ENCODE measurements at regions not wholly inside any gene's neighbourhood (a gene's known extent, or its start where the extent isn't known, plus 50 kb on each side); places are given as distances from the start of the nearest gene placed in this dataset.

- H3K9me1 ChIP-seq (ENCODE audit: insufficient read depth, low read length), result no peaks in the 10 kb centered on the region
- no CpG with 5 or more reads among the region's 1 CpG for WGBS, 2 experiments (ENCODE audit: extremely low coverage in 2 of 2, insufficient read length in 1 of 2)
- H2AK9ac ChIP-seq (replicated peaks; ENCODE audit: low read depth, low read length, poor library complexity), result no peak overlapping the region
- H3K4me3 ChIP-seq (ENCODE audit: insufficient read depth, low read depth, low read length), result no peak overlapping the region
- BruUV-seq (replicated peaks), result no TSS peak
- no peak overlapping the region for H2BK15ac ChIP-seq (ENCODE audit: low read depth, low read length)
- DNase-seq, result no peak
- TF ChIP-seq RFX5 (IDR thresholded peaks at IDR 0.05; ENCODE audit: low read depth, low read length), result no peak
- no peak for TF ChIP-seq FOS (IDR thresholded peaks at IDR 0.05; ENCODE audit: low read depth, low read length)
- no peak for TF ChIP-seq ELK1 (IDR thresholded peaks at IDR 0.05; ENCODE audit: borderline replicate concordance, low read depth, low read length)
- TF ChIP-seq CEBPB (IDR thresholded peaks at IDR 0.05; ENCODE audit: low read depth, low read length), result no peak
- TF ChIP-seq MAFK (IDR thresholded peaks at IDR 0.05; ENCODE audit: low read depth, low read length), result no peak
- TF ChIP-seq RCOR1 (IDR thresholded peaks at IDR 0.05; ENCODE audit: insufficient replicate concordance, low read length), result no peak
- no peak for TF ChIP-seq CHD1 (IDR thresholded peaks at IDR 0.05; ENCODE audit: low read depth, low read length)
- TF ChIP-seq CTCF (conservative IDR thresholded peaks at IDR 0.05; ENCODE audit: low read depth, low read length), result no peak
- no peak for TF ChIP-seq MAZ (IDR thresholded peaks at IDR 0.05; ENCODE audit: borderline replicate concordance, low read depth, low read length)
- no peak for TF ChIP-seq MXI1 (IDR thresholded peaks at IDR 0.05; ENCODE audit: borderline replicate concordance, low read depth, low read length)
- no peak for TF ChIP-seq USF2 (IDR thresholded peaks at IDR 0.05; ENCODE audit: low read depth, low read length)
- TF ChIP-seq POLR2A (IDR thresholded peaks at IDR 0.05; ENCODE audit: low read depth, low read length), result no peak
- no peak for TF ChIP-seq BHLHE40 (IDR thresholded peaks at IDR 0.05; ENCODE audit: low read depth, low read length)
- TF ChIP-seq NFE2L2 (IDR thresholded peaks at IDR 0.05; ENCODE audit: low read depth, low read length), result no peak
- TF ChIP-seq RAD21 (IDR thresholded peaks at IDR 0.05; ENCODE audit: low read length), result no peak
- no peak for TF ChIP-seq SMC3 (IDR thresholded peaks at IDR 0.05; ENCODE audit: low read depth, low read length)
- in situ Hi-C loops (cut with MboI; ENCODE audit: low sequenced_read_pairs), result loop anchor here (10.0 kb wide), 1 partner anchor 874 kb away; no protein-coding TSS in a partner anchor
- H3K18ac ChIP-seq (ENCODE audit: low read depth, low read length), result no peak overlapping the region
- H4K8ac ChIP-seq (ENCODE audit: low read depth in 2 of 2, low read length in 2 of 2), result no peak overlapping the region
- H4K20me1 ChIP-seq (ENCODE audit: insufficient read depth, low read length), result no peaks in the 10 kb centered on the region
- H3K27ac ChIP-seq (ENCODE audit: insufficient read depth, low read length), result no peak overlapping the region
- no peak overlapping the region for H3K56ac ChIP-seq (ENCODE audit: extremely low read depth, insufficient read depth, low read length)
- H3K4me1 ChIP-seq (ENCODE audit: control insufficient read depth, insufficient read depth, low read length), result no peaks in the 10 kb centered on the region
- CTCF ChIA-PET, result no interaction called here
- H3K9ac ChIP-seq (ENCODE audit: low read depth, low read length), result no peak overlapping the region
- no peak overlapping the region for H2BK20ac ChIP-seq (ENCODE audit: low read depth, low read length)
- H3K27me3 ChIP-seq (ENCODE audit: control insufficient read depth, insufficient read depth, low read length), result no peaks in the 10 kb centered on the region
- no peak overlapping the region for H3K23ac ChIP-seq (ENCODE audit: low read depth, low read length)
- no peak for ATAC-seq (ENCODE audit: low read depth)
- POLR2A ChIA-PET (ENCODE audit: unreplicated experiment), result no interaction called here
- no peak overlapping the region for H4K5ac ChIP-seq (ENCODE audit: low read depth, low read length)
- no peaks in the 10 kb centered on the region for H3K9me3 ChIP-seq (ENCODE audit: control insufficient read depth, insufficient read depth, low read length)
- no peak overlapping the region for H3K4me2 ChIP-seq (ENCODE audit: low read depth, low read length)
- H2BK5ac ChIP-seq (ENCODE audit: low read depth, low read length, poor library complexity, severe bottlenecking), result no peak overlapping the region
- no peak overlapping the region for H3K4ac ChIP-seq (ENCODE audit: low read depth, low read length)
- H2AFZ ChIP-seq (replicated peaks; ENCODE audit: low read length, poor library complexity), result no peak overlapping the region
- H2BK120ac ChIP-seq (ENCODE audit: low read depth, low read length), result no peak overlapping the region
- intact Hi-C loops (cut with micrococcal nuclease), result no loop called here
- H2AK5ac ChIP-seq (ENCODE audit: low read depth, low read length), result no peak overlapping the region
- no peak overlapping the region for H3K14ac ChIP-seq (replicated peaks; ENCODE audit: low read depth, low read length)
- dilution Hi-C loops (cut with HindIII; ENCODE audit: low sequenced_read_pairs, unreplicated experiment), result loop anchor here (25.0 kb wide), 1 partner anchor 1382 kb away; no protein-coding TSS in a partner anchor
- no peak overlapping the region for H4K91ac ChIP-seq (ENCODE audit: insufficient read depth, low read depth, low read length)
- H3K36me3 ChIP-seq (ENCODE audit: control insufficient read depth, insufficient read depth, low read length), result no peaks in the 10 kb centered on the region
- H3K79me1 ChIP-seq (ENCODE audit: low read depth in 1 of 2, low read length in 2 of 2), result no peaks in the 10 kb centered on the region
These were observed 54.4 kb upstream of the CPHXL start for GRCh38 chr16:75780669-75781068.

All from IMR-90 (cell line).